ENCODE measurements at regions not wholly inside any gene's neighbourhood (a gene's known extent, or its start where the extent isn't known, plus 50 kb on each side); places are given as distances from the start of the nearest gene placed in this dataset.

DNA sequence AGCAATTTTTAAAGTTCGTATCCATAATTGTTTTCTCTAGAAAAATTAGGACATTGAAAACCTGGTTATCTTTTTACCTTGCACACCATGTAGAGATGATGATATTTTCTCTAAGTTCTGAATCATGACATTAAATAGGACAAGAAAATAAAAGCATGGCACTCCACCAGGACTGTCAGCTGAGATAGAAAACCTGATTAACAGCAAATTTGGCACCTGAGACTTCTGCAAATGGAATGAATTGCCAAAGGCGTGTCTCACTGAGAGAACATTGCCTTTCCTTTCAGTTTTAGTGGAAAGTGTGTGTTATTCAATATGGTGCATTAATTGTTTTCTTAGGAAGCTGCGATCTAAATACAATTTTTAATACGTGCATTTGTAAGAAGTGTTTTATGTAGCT, 164.7 kb downstream of the LRRC30 start:
- ATAC-seq: no peak
- H3K79me2 ChIP-seq (ENCODE audit: insufficient read depth, low read length): no peaks in the 10 kb centered on the region
- H3K27ac ChIP-seq (ENCODE audit: low read depth, low read length): no peak overlapping the region
- no peaks in the 10 kb centered on the region for H3K4me1 ChIP-seq (ENCODE audit: control insufficient read depth in 1 of 2, insufficient read depth in 2 of 2, low read length in 2 of 2)
- H3K9me2 ChIP-seq (ENCODE audit: insufficient read depth): no peaks in the 10 kb centered on the region
- H3K27me3 ChIP-seq (ENCODE audit: insufficient read depth, low read length): no peaks in the 10 kb centered on the region
- H3K4me2 ChIP-seq (ENCODE audit: low read length): no peak overlapping the region
- ChIA-PET POLR2A (no interaction called here), CTCF (no interaction called here), RAD21 (ENCODE audit: low non-redundant PET in 1 of 2, low total read pairs in 2 of 2, uncharacterized antibody in 2 of 2, unreplicated experiment in 2 of 2) (no interaction called here)
- no peaks in the 10 kb centered on the region for H3K36me3 ChIP-seq (ENCODE audit: control insufficient read depth in 1 of 2, insufficient read depth in 2 of 2, low read length in 2 of 2)
- intact Hi-C loops (cut with micrococcal nuclease): no loop called here
- BruUV-seq (replicated peaks): no TSS peak
- TF ChIP-seq CEBPB (IDR thresholded peaks at IDR 0.05; ENCODE audit: low read depth): no peak
- TF ChIP-seq SRF (IDR thresholded peaks at IDR 0.05; ENCODE audit: low read depth): no peak
- TF ChIP-seq, protein P1, sequence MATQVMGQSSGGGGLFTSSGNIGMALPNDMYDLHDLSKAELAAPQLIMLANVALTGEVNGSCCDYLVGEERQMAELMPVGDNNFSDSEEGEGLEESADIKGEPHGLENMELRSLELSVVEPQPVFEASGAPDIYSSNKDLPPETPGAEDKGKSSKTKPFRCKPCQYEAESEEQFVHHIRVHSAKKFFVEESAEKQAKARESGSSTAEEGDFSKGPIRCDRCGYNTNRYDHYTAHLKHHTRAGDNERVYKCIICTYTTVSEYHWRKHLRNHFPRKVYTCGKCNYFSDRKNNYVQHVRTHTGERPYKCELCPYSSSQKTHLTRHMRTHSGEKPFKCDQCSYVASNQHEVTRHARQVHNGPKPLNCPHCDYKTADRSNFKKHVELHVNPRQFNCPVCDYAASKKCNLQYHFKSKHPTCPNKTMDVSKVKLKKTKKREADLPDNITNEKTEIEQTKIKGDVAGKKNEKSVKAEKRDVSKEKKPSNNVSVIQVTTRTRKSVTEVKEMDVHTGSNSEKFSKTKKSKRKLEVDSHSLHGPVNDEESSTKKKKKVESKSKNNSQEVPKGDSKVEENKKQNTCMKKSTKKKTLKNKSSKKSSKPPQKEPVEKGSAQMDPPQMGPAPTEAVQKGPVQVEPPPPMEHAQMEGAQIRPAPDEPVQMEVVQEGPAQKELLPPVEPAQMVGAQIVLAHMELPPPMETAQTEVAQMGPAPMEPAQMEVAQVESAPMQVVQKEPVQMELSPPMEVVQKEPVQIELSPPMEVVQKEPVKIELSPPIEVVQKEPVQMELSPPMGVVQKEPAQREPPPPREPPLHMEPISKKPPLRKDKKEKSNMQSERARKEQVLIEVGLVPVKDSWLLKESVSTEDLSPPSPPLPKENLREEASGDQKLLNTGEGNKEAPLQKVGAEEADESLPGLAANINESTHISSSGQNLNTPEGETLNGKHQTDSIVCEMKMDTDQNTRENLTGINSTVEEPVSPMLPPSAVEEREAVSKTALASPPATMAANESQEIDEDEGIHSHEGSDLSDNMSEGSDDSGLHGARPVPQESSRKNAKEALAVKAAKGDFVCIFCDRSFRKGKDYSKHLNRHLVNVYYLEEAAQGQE (IDR thresholded peaks at IDR 0.05; ENCODE audit: low read depth): no peak
- TF ChIP-seq, protein P2, sequence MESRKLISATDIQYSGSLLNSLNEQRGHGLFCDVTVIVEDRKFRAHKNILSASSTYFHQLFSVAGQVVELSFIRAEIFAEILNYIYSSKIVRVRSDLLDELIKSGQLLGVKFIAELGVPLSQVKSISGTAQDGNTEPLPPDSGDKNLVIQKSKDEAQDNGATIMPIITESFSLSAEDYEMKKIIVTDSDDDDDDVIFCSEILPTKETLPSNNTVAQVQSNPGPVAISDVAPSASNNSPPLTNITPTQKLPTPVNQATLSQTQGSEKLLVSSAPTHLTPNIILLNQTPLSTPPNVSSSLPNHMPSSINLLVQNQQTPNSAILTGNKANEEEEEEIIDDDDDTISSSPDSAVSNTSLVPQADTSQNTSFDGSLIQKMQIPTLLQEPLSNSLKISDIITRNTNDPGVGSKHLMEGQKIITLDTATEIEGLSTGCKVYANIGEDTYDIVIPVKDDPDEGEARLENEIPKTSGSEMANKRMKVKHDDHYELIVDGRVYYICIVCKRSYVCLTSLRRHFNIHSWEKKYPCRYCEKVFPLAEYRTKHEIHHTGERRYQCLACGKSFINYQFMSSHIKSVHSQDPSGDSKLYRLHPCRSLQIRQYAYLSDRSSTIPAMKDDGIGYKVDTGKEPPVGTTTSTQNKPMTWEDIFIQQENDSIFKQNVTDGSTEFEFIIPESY (IDR thresholded peaks at IDR 0.05; ENCODE audit: extremely low read depth, insufficient replicate concordance, low read length): no peak
- TF ChIP-seq ZNF274 (IDR thresholded peaks at IDR 0.05; ENCODE audit: low read depth, low read length): no peak
- TF ChIP-seq, protein P3, sequence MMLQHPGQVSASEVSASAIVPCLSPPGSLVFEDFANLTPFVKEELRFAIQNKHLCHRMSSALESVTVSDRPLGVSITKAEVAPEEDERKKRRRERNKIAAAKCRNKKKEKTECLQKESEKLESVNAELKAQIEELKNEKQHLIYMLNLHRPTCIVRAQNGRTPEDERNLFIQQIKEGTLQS (IDR thresholded peaks at IDR 0.05): no peak
- TF ChIP-seq YY1 (IDR thresholded peaks at IDR 0.05; ENCODE audit: extremely low read depth, insufficient replicate concordance, low read depth, low read length): no peak
- TF ChIP-seq POLR2A (IDR thresholded peaks at IDR 0.05; ENCODE audit: borderline replicate concordance, extremely low read depth, insufficient read depth, insufficient read length): no peak
- TF ChIP-seq SIN3A (IDR thresholded peaks at IDR 0.05; ENCODE audit: low read depth): no peak
- TF ChIP-seq, protein P4, sequence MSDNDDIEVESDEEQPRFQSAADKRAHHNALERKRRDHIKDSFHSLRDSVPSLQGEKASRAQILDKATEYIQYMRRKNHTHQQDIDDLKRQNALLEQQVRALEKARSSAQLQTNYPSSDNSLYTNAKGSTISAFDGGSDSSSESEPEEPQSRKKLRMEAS (IDR thresholded peaks at IDR 0.05): no peak
- no peak for TF ChIP-seq EGR1 (IDR thresholded peaks at IDR 0.05; ENCODE audit: low read depth)
- TF ChIP-seq, protein P5, sequence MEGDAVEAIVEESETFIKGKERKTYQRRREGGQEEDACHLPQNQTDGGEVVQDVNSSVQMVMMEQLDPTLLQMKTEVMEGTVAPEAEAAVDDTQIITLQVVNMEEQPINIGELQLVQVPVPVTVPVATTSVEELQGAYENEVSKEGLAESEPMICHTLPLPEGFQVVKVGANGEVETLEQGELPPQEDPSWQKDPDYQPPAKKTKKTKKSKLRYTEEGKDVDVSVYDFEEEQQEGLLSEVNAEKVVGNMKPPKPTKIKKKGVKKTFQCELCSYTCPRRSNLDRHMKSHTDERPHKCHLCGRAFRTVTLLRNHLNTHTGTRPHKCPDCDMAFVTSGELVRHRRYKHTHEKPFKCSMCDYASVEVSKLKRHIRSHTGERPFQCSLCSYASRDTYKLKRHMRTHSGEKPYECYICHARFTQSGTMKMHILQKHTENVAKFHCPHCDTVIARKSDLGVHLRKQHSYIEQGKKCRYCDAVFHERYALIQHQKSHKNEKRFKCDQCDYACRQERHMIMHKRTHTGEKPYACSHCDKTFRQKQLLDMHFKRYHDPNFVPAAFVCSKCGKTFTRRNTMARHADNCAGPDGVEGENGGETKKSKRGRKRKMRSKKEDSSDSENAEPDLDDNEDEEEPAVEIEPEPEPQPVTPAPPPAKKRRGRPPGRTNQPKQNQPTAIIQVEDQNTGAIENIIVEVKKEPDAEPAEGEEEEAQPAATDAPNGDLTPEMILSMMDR (IDR thresholded peaks at IDR 0.05 in 2 of 3, conservative IDR thresholded peaks at IDR 0.05 in 1 of 3; ENCODE audit: borderline replicate concordance in 1 of 3, insufficient read depth in 1 of 3, low read depth in 2 of 3, low read length in 2 of 3): no peak
- DNase-seq (ENCODE audit: low read depth, low spot score): no peak
- H4K20me1 ChIP-seq (ENCODE audit: insufficient read depth): no peaks in the 10 kb centered on the region
- no peak overlapping the region for H2AFZ ChIP-seq (ENCODE audit: low read depth, low read length, poor library complexity, severe bottlenecking)
- H3K9ac ChIP-seq (ENCODE audit: low read length): no peak overlapping the region
- peaks cover 0 to 6% of the 10 kb centered on the region in 2 experiments; a peak in 2 of 4 replicates for H3K9me3 ChIP-seq (ENCODE audit: control insufficient read depth in 1 of 2, insufficient read depth in 1 of 2, low read depth in 1 of 2, low read length in 2 of 2)
- H3K4me3 ChIP-seq (replicated peaks in 1 of 2; ENCODE audit: low read depth in 1 of 2, low read length in 2 of 2): no peak overlapping the region

Data from HCT116 (cell line).